IPS-11a (cell line): ENCODE measurements at regions not wholly inside any gene's neighbourhood (a gene's known extent, or its start where the extent isn't known, plus 50 kb on each side); places are given as distances from the start of the nearest gene placed in this dataset.
A peak's percentile ranks its signal among the peaks of the same experiment; 100 is the strongest.

Experiments used
- H3K4me3 ChIP-seq: one replicate; pipeline ENCODE4 v1.5.1; 2013; ENCODE audit warnings: low read depth, low read length, control low read depth

GRCh38 chr18:77895250-77895649, 645.6 kb downstream of the GALR1 start:
- no peak overlapping the region for H3K4me3 ChIP-seq

GRCh38 chr18:77896586-77897252, 647.1 kb downstream of the GALR1 start:
- H3K4me3 ChIP-seq, result no peak overlapping the region

- H3K4me3 ChIP-seq, result no peak overlapping the region
Observed at GRCh38 chr18:77897606-77898005, 648.0 kb downstream of the GALR1 start.

- peak overlapping the region; percentile 38 for H3K4me3 ChIP-seq
Observed at GRCh38 chr18:77899972-77900754, 650.5 kb downstream of the GALR1 start.

GRCh38 chr18:77905011-77905410, 655.4 kb downstream of the GALR1 start:
- no peak overlapping the region for H3K4me3 ChIP-seq

GRCh38 chr18:77905449-77906055, 655.9 kb downstream of the GALR1 start:
- no peak overlapping the region for H3K4me3 ChIP-seq

GRCh38 chr18:77906103-77906892, 656.6 kb downstream of the GALR1 start:
- no peak overlapping the region for H3K4me3 ChIP-seq

GRCh38 chr18:77910347-77910746, 660.7 kb downstream of the GALR1 start:
- no peak overlapping the region for H3K4me3 ChIP-seq

- no peak overlapping the region for H3K4me3 ChIP-seq
Observed at GRCh38 chr18:77911971-77912605, 662.4 kb downstream of the GALR1 start.

- no peak overlapping the region for H3K4me3 ChIP-seq
Observed at GRCh38 chr18:77918730-77919129, 669.1 kb downstream of the GALR1 start.

GRCh38 chr18:77919923-77920322, 670.3 kb downstream of the GALR1 start:
- no peak overlapping the region for H3K4me3 ChIP-seq

GRCh38 chr18:77935342-77935741, 685.7 kb downstream of the GALR1 start:
- no peak overlapping the region for H3K4me3 ChIP-seq

- no peak overlapping the region for H3K4me3 ChIP-seq
Observed at GRCh38 chr18:77940566-77940965, 690.9 kb downstream of the GALR1 start.

- H3K4me3 ChIP-seq, result no peak overlapping the region
Observed at GRCh38 chr18:77944533-77944932, 694.9 kb downstream of the GALR1 start.

- H3K4me3 ChIP-seq, result no peak overlapping the region
Observed at GRCh38 chr18:77948567-77948966, 698.9 kb downstream of the GALR1 start.

GRCh38 chr18:77949355-77949973, 699.8 kb downstream of the GALR1 start:
- no peak overlapping the region for H3K4me3 ChIP-seq

GRCh38 chr18:77959248-77959647, 709.6 kb downstream of the GALR1 start:
- no peak overlapping the region for H3K4me3 ChIP-seq

- no peak overlapping the region for H3K4me3 ChIP-seq
Observed at GRCh38 chr18:77960791-77961410, 711.3 kb downstream of the GALR1 start.

- no peak overlapping the region for H3K4me3 ChIP-seq
Observed at GRCh38 chr18:77967071-77967470, 717.4 kb downstream of the GALR1 start.

- H3K4me3 ChIP-seq, result no peak overlapping the region
Observed at GRCh38 chr18:77967791-77968190, 718.1 kb downstream of the GALR1 start.
